NCI-H146 (cell line): ENCODE measurements at regions not wholly inside any gene's neighbourhood (a gene's known extent, or its start where the extent isn't known, plus 50 kb on each side); places are given as distances from the start of the nearest gene placed in this dataset.

Experiments
- DNase-seq: peaks from one replicate; lab custom pipeline; 2025; lab: John Stamatoyannopoulos, UW

DNA sequence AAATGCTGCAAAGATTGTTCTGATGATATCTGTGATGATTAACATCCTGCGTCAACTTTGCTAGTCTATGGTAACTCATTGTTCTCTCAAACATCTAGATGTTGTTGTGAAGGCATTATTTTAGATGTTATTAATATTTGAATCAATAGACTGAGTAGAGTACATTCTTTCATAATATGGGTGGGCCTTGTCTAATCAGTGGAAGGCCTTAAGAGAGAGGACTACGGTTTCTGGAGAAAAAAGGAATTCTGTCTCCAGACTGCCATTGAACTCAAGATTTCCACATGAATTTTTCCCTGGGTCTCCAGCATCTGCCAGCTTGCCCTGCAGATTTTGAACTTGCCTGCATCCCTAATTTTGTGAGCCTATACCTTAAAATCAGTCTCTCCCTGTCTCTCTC lies 2381.1 kb upstream of the AGA start:
- DNase-seq, result no peak

DNA sequence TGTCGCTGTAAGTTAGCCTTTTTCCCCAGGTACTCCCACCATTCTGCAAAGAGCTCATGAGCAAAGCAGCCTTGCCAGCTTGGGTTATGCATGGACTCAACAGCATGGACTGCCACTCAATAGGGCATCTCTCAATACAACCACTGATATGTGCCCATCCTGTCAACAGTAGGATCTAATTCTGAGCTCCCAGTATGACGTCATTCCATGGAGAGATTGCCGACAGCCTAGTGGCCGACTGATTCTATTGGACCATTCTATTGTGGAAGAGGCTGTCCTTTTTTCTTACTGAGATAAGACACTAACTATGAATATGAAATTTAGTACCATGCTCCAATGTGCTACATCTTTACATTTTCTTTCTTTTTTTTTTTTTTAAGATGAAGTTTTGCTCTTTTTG lies 2389.0 kb upstream of the AGA start:
- no peak for DNase-seq

DNA sequence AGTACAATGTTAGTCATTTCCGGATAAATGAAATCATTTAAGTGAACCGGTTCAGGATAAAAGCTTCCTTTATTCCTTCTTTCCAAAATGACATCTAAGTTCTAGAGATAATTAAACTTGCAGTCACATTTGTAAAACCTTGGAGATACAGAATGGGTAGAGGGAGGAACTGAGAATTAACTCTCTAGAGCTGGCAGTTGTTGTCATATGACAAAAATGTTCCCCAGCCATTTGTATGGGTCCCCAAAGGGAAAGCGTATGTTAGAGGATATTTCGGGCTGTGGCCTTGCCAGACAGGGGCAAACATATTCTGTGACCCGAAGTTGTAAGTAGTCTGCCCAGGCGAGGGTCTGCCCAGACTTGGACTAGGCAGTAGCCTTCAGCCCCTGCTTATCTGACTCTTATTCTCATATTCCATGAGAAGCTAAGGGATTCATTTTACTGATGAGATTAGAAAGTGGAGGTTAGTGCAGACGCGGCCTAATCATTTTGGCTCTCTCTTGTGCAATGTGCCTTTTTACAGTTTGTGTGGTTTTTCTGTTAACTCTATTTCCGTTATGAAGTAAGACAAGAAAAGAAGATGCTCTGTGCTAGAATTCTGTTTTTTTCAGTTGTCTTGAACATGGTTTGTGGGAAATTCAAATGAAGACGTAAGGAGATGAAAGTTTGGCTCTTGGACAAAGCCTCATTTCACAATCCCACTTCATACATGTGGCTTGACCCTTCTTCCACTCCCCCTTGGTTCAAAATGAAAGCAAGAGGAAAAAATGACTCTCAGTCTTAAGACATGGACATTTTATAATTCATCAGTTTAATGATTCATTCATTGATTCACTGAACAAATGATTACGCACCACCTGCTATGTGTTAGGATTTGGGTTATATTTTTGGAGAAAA lies 2394.2 kb upstream of the AGA start:
- no peak for DNase-seq

DNA sequence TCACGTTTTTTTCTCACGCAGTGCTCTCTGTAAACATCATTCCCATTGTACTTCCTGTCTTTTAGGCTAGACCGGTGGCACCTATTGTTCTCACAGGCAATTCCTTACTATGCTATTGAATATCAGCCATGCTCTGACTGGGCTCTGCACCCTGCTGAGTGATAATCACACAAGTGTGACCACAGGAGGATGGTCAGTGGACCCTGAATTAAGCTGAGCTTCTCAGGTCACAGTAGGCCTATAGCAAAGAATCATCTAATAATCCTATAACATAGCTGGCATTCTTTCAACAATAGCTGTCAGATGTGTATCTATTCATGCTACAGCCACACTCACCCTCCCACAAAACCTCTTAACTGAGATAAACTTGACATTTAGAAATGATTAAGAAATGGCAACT lies 2399.8 kb upstream of the TENM3 start:
- peak; percentile 63 for DNase-seq

DNA sequence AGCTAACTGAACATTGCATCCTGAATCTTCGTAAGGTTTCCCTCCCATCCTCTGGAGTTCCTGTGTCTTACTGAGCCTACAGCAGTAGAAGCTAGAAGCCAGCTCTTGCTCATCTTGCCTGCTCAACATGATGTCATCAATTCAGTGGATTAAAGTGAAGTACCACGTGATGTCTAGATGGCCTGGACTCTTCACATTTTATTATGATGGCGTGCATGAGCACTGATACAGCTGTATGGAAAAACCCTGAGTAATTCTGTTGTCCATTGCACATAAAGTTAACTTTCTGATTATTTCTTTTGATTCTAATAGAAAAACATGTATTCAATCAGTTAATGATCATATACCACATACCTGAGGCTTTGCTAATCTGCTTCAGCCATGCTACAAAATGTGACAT lies 2387.7 kb upstream of the TENM3 start:
- DNase-seq, result no peak

- DNase-seq, result no peak
Measured at GRCh38 chr4:179858221-179858620, 2385.0 kb upstream of the TENM3 start.

- DNase-seq, result peak; percentile 66
Measured at GRCh38 chr4:179867300-179867878, 2375.8 kb upstream of the TENM3 start.

- no peak for DNase-seq
Measured at GRCh38 chr4:179871726-179872125, 2371.5 kb upstream of the TENM3 start.

GRCh38 chr4:179872755-179873154 lies 2370.4 kb upstream of the TENM3 start:
- no peak for DNase-seq

GRCh38 chr4:179880756-179881155 lies 2362.4 kb upstream of the TENM3 start:
- no peak for DNase-seq

DNA sequence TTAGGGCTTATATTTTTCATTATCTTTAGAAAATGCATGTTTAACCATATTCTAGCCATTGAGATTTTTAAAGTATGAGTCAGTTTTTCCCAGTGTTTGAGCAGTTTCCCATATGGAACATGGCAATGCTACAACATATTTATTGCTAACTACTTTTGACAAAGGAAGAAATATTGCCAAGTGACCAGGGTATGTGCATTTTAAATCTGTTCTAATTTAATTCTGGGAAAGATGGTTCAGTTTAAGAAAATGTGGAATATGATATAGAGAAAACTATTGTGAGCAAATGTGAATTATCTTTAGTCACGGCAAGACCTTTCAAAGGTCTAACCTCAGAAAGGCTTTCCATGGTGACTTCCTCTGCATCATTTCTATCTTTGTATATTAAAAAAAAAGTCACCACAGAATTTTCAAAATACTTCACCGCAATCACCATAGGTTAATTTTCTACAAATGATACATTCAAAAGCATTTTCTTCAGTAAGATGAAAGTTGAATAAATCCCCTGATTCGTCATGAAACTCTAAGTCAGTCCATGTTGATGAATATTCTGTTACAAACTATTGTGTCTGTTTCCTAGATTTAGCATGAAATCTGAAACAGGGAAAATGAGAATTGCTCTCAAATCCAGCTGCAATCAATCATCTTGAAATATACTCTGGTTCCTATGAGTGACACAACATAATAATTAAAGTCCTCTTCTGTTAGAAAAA lies 2349.0 kb upstream of the TENM3 start:
- no peak for DNase-seq

DNA sequence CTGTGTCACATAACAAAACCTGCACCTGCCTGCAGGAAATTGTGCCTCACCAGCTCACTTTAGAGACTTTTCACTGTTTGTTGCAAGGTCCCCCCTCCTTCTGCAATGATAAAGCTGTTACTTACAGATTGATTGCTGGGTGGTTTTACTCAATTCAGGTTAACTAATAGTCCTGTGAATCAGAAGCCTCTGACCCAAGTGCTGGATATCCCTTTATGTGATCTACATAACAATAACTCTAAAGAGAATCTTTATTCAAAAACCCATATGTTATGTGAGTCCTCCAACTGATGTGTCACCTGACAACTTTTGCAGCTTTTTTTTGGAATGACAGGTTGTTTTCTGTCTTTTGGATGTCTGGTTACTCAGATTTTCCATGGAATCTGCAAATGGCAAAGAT lies 2323.6 kb upstream of the TENM3 start:
- no peak for DNase-seq

GRCh38 chr4:179927473-179927872 lies 2315.7 kb upstream of the TENM3 start:
- DNase-seq, result no peak

DNA sequence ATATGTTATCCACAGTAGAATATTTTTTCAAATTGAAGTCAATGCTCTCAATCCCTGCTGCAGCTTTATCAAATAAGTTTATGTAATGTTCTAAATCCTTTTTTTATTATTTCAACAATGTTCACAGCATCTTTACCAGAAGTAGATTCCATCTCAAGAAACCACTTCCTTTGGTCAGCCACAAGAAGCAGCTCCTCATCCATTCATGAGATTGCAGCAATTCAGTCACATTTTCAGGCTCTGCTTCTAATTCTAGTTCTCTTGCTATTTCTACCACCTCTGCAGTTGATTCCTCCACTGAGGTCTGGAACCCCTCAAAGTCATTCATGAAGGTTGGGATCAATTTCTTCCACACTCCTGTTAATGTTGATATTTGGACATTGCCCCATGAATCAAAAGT lies 2301.3 kb upstream of the TENM3 start:
- no peak for DNase-seq

DNA sequence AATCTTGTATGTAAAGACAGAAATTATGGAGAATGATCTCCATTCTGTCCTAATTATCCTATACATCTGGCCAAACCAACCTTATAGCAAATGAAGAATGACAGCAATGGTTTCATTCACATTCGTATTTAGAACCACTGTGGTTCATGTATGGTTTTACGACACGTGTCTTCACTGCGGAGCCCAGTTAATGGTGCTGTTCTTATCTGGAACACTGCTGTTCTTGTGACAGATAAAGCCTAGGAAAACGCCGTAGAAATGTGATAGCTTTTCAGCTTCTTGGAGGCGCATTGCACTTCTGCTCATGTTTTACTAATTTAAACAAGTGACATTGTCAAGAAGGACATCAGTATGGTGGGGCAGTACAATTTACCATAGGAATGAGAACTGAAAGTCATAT lies 2266.4 kb upstream of the TENM3 start:
- DNase-seq, result no peak

DNA sequence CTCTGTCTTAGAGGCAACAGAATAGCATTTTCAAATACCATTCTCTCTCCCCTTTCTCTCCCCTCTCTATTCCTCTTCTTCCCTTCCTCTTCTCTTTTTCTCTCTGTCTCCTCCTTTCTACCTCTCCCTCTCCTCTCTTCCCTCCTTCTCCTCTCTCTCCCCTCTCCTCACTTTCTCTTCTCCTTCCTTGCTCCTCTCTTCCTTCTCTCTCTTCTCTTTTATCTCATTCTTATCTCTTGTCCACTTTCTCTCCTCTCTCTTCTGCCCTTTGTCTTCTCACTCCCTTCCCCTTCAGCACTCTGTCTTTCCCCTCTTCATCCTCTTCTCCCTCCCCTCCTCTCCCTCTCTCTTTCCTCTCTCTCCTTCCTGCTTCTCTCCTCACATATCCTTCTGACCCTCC lies 2265.8 kb upstream of the TENM3 start:
- DNase-seq, result no peak

DNA sequence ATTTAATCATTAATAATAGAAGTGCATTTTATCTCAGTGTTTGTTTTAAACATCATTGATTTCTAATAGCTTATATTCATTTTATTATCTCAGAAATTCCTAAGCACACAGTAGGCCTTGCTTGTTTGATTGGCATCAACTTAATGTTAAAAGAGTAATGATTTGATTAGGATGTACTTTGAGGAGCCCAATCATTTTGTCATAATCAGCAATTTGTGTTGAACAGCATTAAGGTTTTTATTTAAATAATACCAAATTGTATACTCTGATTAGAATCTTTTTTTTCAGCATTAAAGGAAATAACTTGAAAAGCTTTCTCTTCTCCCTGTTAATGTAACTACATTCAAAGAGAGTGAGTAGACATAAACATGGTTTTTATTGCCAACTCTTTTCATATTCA lies 2262.0 kb upstream of the TENM3 start:
- no peak for DNase-seq

DNA sequence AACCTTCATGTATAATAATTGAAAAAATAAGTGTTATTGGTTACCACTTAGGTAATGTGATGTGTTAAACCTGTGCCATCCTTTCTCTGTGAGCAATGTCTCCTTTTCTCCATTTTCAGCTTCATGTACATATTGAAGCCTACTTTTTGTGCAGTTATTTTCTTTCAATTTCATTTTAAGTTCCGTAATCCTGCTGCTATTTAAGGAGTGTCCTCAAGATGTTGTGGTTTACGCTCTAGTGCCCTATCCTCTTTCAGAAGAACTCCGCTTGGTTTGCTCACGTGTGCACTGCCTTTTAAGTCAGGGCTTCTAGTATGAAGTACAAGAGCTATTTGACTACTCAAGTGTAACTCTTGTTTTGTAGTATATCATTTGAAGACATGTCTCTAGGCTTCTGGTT lies 2253.2 kb upstream of the TENM3 start:
- no peak for DNase-seq

- DNase-seq, result no peak
Measured at GRCh38 chr4:180009316-180009715, 2233.9 kb upstream of the TENM3 start.

GRCh38 chr4:180028682-180029081 lies 2214.5 kb upstream of the TENM3 start:
- peak; percentile 48 for DNase-seq

- DNase-seq, result no peak
Measured at GRCh38 chr4:180031330-180031729, 2211.9 kb upstream of the TENM3 start.

DNA sequence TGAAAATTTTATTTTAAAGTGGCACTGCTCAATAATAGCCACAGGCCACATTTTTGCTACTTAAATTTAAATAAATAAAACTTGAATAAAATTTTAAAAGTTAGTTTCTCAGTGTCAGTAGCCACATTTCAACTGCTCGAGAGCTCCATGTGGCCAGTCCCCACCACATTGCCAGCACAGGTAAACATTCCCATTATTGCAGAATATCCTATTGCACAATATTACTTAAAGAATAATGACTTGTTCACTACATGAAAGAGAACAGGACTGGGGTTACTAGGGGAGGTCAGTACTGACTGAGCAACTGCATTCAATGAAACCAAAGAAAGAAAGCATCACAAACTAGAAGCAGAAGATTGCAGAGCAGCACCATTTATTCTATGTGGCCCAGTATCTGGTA lies 2201.6 kb upstream of the TENM3 start:
- DNase-seq, result no peak

DNA sequence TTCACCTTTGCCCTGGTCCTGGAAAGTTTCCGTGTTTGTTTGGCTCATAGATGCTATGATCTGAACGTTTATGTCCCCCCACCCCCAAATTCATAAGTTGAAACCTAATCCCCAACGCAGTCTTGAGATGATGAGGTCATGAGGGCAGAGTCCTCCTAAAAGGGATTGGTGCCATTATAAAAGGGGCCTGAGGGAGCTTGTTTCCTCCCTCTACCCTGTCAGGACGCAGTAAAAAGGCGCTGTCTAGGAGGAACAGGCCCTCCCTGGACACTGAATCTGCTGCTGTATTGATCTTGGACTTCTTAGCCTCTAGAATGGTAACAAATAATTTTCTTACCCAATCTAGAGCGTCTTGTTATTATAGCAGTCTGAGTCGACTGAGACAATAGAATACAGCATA lies 2190.6 kb upstream of the TENM3 start:
- DNase-seq, result no peak
